ENCODE measurements at regions not wholly inside any gene's neighbourhood (a gene's known extent, or its start where the extent isn't known, plus 50 kb on each side); places are given as distances from the start of the nearest gene placed in this dataset.
"Not testable (repeated sequence)": the region's sequence is repeated elsewhere in the genome, so short reads cannot be mapped to it uniquely, and the experiment has no call there.

DNA sequence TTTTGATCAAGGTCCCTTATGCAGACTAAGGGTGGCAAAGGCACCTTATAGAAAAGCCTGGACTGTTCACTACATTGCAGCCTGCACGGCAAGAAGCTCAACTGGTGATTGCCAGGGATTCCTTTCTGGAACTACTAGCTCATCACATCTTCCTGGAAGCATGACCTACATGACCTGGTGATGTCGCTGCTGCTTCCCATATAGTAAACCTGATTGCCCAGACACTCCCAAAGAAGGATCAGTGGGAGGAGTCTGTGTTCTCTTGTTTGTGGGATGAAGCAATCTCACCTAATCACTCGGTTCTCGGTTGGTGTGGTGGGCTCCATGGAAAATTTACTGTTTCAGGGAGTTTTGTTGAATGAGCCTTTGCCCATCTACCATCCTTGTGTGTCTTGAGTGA lies 89.8 kb downstream of the BMP15 start:
- TF ChIP-seq BRCA1 (IDR thresholded peaks at IDR 0.05; ENCODE audit: low read depth, low read length); EGR1 (IDR thresholded peaks at IDR 0.05; ENCODE audit: borderline replicate concordance, low read depth, low read length); SIN3A (conservative IDR thresholded peaks at IDR 0.05 in 1 of 2, IDR thresholded peaks at IDR 0.05 in 1 of 2; ENCODE audit: low read depth in 1 of 2, low read length in 2 of 2); EZH2 (IDR thresholded peaks at IDR 0.05; ENCODE audit: low read depth, low read length, severe bottlenecking); CEBPB (IDR thresholded peaks at IDR 0.05; ENCODE audit: low read depth, low read length); SUZ12 (IDR thresholded peaks at IDR 0.05; ENCODE audit: low read length); BACH1 (IDR thresholded peaks at IDR 0.05; ENCODE audit: low read length); RBBP5 (IDR thresholded peaks at IDR 0.05; ENCODE audit: borderline replicate concordance, low read depth, low read length); TEAD4 (IDR thresholded peaks at IDR 0.05; ENCODE audit: low read depth, low read length); KDM1A (IDR thresholded peaks at IDR 0.05; ENCODE audit: borderline replicate concordance, low read length): not testable (repeated sequence)
- TF ChIP-seq, protein P1, sequence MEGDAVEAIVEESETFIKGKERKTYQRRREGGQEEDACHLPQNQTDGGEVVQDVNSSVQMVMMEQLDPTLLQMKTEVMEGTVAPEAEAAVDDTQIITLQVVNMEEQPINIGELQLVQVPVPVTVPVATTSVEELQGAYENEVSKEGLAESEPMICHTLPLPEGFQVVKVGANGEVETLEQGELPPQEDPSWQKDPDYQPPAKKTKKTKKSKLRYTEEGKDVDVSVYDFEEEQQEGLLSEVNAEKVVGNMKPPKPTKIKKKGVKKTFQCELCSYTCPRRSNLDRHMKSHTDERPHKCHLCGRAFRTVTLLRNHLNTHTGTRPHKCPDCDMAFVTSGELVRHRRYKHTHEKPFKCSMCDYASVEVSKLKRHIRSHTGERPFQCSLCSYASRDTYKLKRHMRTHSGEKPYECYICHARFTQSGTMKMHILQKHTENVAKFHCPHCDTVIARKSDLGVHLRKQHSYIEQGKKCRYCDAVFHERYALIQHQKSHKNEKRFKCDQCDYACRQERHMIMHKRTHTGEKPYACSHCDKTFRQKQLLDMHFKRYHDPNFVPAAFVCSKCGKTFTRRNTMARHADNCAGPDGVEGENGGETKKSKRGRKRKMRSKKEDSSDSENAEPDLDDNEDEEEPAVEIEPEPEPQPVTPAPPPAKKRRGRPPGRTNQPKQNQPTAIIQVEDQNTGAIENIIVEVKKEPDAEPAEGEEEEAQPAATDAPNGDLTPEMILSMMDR (IDR thresholded peaks at IDR 0.05; ENCODE audit: control extremely low read depth in 1 of 3, insufficient read depth in 1 of 3, low read depth in 1 of 3, low read length in 3 of 3) = not testable (repeated sequence)
- TF ChIP-seq, protein P2, sequence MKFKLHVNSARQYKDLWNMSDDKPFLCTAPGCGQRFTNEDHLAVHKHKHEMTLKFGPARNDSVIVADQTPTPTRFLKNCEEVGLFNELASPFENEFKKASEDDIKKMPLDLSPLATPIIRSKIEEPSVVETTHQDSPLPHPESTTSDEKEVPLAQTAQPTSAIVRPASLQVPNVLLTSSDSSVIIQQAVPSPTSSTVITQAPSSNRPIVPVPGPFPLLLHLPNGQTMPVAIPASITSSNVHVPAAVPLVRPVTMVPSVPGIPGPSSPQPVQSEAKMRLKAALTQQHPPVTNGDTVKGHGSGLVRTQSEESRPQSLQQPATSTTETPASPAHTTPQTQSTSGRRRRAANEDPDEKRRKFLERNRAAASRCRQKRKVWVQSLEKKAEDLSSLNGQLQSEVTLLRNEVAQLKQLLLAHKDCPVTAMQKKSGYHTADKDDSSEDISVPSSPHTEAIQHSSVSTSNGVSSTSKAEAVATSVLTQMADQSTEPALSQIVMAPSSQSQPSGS (IDR thresholded peaks at IDR 0.05; ENCODE audit: low read length) = not testable (repeated sequence)

All from H1 (cell line).